ENCODE measurements at regions not wholly inside any gene's neighbourhood (a gene's known extent, or its start where the extent isn't known, plus 50 kb on each side); places are given as distances from the start of the nearest gene placed in this dataset.

DNA sequence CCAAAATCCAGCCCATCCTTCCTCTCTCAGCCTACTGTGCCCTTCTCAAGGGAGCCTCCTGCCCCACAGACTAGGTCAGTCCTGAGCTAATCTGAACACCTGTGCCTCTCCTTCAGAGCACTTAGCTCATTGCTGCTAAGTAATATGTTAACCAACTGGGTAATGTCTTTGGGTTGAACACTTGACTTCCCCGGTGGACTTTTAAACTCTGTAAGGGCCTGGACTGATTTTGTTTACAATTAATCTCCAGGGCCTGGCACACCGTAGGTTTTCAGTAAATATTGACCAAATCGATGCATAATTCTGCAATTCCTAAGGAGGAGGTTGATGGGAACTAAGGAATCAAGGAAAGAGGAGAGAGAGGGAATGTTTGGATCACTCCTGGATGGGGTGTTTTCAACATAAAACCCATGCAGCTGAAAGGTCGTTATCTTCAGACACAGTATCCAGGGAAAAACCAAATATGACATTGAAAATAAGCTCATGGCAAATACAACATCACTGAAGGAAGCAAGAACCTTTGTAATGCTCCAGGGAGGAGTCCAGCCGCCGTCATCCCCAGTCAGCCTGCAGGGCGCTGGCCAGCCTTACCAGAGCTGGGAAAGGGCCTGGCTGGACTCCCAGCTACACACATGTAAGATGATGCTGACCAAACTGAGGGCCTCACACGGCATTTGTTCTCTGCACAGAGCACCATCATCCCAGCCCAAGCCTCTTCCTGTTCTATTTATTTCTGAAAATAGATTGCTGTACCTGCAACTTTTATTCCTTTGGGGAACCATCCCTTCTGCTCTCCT lies 166.3 kb downstream of the C5orf15 start:
- no peak overlapping the region for H4K91ac ChIP-seq (ENCODE audit: insufficient read length, low read depth, low read length)
- no peak for DNase-seq
- H2BK12ac ChIP-seq (ENCODE audit: insufficient read length, low read depth, low read length): no peak overlapping the region
- TF ChIP-seq, protein P1, sequence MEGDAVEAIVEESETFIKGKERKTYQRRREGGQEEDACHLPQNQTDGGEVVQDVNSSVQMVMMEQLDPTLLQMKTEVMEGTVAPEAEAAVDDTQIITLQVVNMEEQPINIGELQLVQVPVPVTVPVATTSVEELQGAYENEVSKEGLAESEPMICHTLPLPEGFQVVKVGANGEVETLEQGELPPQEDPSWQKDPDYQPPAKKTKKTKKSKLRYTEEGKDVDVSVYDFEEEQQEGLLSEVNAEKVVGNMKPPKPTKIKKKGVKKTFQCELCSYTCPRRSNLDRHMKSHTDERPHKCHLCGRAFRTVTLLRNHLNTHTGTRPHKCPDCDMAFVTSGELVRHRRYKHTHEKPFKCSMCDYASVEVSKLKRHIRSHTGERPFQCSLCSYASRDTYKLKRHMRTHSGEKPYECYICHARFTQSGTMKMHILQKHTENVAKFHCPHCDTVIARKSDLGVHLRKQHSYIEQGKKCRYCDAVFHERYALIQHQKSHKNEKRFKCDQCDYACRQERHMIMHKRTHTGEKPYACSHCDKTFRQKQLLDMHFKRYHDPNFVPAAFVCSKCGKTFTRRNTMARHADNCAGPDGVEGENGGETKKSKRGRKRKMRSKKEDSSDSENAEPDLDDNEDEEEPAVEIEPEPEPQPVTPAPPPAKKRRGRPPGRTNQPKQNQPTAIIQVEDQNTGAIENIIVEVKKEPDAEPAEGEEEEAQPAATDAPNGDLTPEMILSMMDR (conservative IDR thresholded peaks at IDR 0.05): no peak
- H4K8ac ChIP-seq (replicated peaks; ENCODE audit: insufficient read length, low read depth, low read length): no peak overlapping the region
- no peaks in the 10 kb centered on the region for H3K9me3 ChIP-seq (ENCODE audit: control insufficient read depth, low read depth, low read length)
- peaks cover 5% of the 10 kb centered on the region for H3K27me3 Mint-ChIP-seq (ENCODE audit: low read depth)
- no peak overlapping the region for H4K5ac ChIP-seq (ENCODE audit: insufficient read length, low read depth, low read length)
- peaks cover 2 to 8% of the 10 kb centered on the region in 2 experiments; a peak in 3 of 4 replicates for H3K4me1 Mint-ChIP-seq
- no peaks in the 10 kb centered on the region for H3K27me3 ChIP-seq (ENCODE audit: insufficient read depth, low read length)
- no peaks in the 10 kb centered on the region; the same call in 1 of the 2 replicates for H3K4me1 ChIP-seq (ENCODE audit: insufficient read depth, low read length)
- H3K14ac ChIP-seq (ENCODE audit: insufficient read depth, low read length): no peak overlapping the region
- no peak overlapping the region for H2BK20ac ChIP-seq (ENCODE audit: low read depth, low read length, poor library complexity, severe bottlenecking)
- no peak overlapping the region for H2AK5ac ChIP-seq (ENCODE audit: insufficient read length, low read length)
- H4K20me1 ChIP-seq (ENCODE audit: control insufficient read depth, insufficient read depth, insufficient read length): no peaks in the 10 kb centered on the region
- no peak overlapping the region for H3K18ac ChIP-seq (ENCODE audit: insufficient read length, low read depth, low read length)
- H3T11ph ChIP-seq (ENCODE audit: low read length): no peak overlapping the region
- H3K23ac ChIP-seq (ENCODE audit: insufficient read length, low read depth, low read length): no peak overlapping the region
- H3K23me2 ChIP-seq (ENCODE audit: insufficient read length, low read depth, low read length, poor library complexity, severe bottlenecking): no peaks in the 10 kb centered on the region
- H3K79me1 ChIP-seq (ENCODE audit: insufficient read depth, low read depth, low read length, poor library complexity, severe bottlenecking): no peaks in the 10 kb centered on the region
- WGBS (ENCODE audit: extremely low coverage, insufficient read length, low lambda C conversion rate): no CpG with 5 or more reads among the region's 8 CpGs
- no peak overlapping the region for H3K27ac Mint-ChIP-seq
- H3K4me3 Mint-ChIP-seq: no peak overlapping the region
- peaks cover 0 to 2% (median 0%) of the 10 kb centered on the region in 3 experiments; a peak in 2 of 7 replicates for H3K36me3 Mint-ChIP-seq (ENCODE audit: insufficient read depth in 1 of 3, low read depth in 3 of 3)
- H3K79me2 ChIP-seq (ENCODE audit: insufficient read depth, low read length): no peaks in the 10 kb centered on the region
- H2BK5ac ChIP-seq (ENCODE audit: insufficient read length, low read length): no peak overlapping the region
- no peak overlapping the region for H3K27ac ChIP-seq (ENCODE audit: insufficient read length, low read depth, low read length)
- H3K56ac ChIP-seq (ENCODE audit: insufficient read length, low read depth, low read length): no peak overlapping the region
- no peak overlapping the region for H2AFZ ChIP-seq (ENCODE audit: low read length)
- no peak overlapping the region for H2BK120ac ChIP-seq (ENCODE audit: low read depth, low read length, poor library complexity, severe bottlenecking)
- H3K4ac ChIP-seq (ENCODE audit: low read depth, low read length): no peak overlapping the region
- no peak overlapping the region for H3K4me2 ChIP-seq (ENCODE audit: insufficient read depth, insufficient read length, low read length)
- peaks cover 3 to 7% of the 10 kb centered on the region in 2 experiments; a peak in 3 of 5 replicates for H3K9me3 Mint-ChIP-seq
- H3K9ac ChIP-seq (ENCODE audit: extremely low read depth, insufficient read length, low read length): no peak overlapping the region
- no peak overlapping the region for H2BK15ac ChIP-seq (ENCODE audit: low read depth, low read length)
